ENCODE measurements at regions not wholly inside any gene's neighbourhood (a gene's known extent, or its start where the extent isn't known, plus 50 kb on each side); places are given as distances from the start of the nearest gene placed in this dataset.

DNA sequence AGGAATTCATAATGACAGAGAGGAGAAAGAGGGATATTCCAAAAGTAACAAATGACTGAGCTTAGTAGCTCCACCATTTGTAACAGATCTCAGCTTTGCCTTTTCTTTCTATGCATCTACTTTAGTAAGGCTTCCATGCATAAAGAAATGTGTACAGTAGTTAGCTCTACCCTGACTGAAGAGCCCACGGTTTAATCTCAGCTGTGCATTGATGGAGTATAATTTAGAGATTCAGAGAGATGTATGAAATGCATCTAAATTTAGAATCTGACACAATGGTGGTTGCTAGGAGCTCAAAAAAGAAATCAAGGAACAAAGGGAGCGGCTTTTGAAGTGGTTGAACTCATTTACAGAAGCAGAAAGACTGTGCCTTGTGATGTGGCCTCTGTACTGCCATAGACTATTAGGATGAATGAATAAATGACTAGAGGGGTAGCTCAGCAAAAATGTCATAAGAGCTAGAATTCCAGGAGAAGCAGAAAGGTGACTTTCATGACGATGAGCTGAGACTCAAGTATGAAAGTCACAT, 838.6 kb downstream of the RPS29 start:
- no peaks in the 10 kb centered on the region for H3K9me3 ChIP-seq
- ChIA-PET POLR2A (no interaction called here), CTCF (no interaction called here)
- no peak overlapping the region for H3K4me2 ChIP-seq
- H3K36me3 ChIP-seq (replicated peaks in 1 of 2; ENCODE audit: control insufficient read depth in 1 of 2, insufficient read depth in 2 of 2, low read length in 1 of 2), result no peaks in the 10 kb centered on the region
- 28% methylated on average over 3 of the region's 3 CpGs for WGBS (ENCODE audit: low lambda C conversion rate)
- no peak overlapping the region for H3K27ac ChIP-seq (ENCODE audit: low read depth in 2 of 2, low read length in 1 of 2)
- H3K27me3 ChIP-seq (ENCODE audit: insufficient read depth), result no peaks in the 10 kb centered on the region
- no peaks in the 10 kb centered on the region for H3K9me2 ChIP-seq
- H3K79me2 ChIP-seq (ENCODE audit: insufficient read depth), result no peaks in the 10 kb centered on the region
- no peak for DNase-seq
- H3K4me3 ChIP-seq (ENCODE audit: low read depth in 2 of 2, low read length in 1 of 2), result no peak overlapping the region
- H4K20me1 ChIP-seq (ENCODE audit: insufficient read depth), result no peaks in the 10 kb centered on the region
- no peaks in the 10 kb centered on the region for H3F3A ChIP-seq (replicated peaks; ENCODE audit: insufficient read depth)
- no peak overlapping the region for H2AFZ ChIP-seq (ENCODE audit: low read depth)
- H3K9ac ChIP-seq, result no peak overlapping the region
- no peak for TF ChIP-seq RAD21 (IDR thresholded peaks at IDR 0.05; ENCODE audit: low read length)
- TF ChIP-seq EP300 (IDR thresholded peaks at IDR 0.05; ENCODE audit: borderline replicate concordance in 1 of 2, low read depth in 1 of 2, low read length in 1 of 2), result no peak
- no peak for TF ChIP-seq POLR2AphosphoS5 (IDR thresholded peaks at IDR 0.05; ENCODE audit: low read depth, low read length)
- no peak for TF ChIP-seq SMC3 (IDR thresholded peaks at IDR 0.05; ENCODE audit: low read depth, low read length)
- TF ChIP-seq GATA2 (CRISPR knock-in tag; IDR thresholded peaks at IDR 0.05), result no peak
- no peak for TF ChIP-seq RFX5 (IDR thresholded peaks at IDR 0.05; ENCODE audit: low read length)
- TF ChIP-seq, protein P1, sequence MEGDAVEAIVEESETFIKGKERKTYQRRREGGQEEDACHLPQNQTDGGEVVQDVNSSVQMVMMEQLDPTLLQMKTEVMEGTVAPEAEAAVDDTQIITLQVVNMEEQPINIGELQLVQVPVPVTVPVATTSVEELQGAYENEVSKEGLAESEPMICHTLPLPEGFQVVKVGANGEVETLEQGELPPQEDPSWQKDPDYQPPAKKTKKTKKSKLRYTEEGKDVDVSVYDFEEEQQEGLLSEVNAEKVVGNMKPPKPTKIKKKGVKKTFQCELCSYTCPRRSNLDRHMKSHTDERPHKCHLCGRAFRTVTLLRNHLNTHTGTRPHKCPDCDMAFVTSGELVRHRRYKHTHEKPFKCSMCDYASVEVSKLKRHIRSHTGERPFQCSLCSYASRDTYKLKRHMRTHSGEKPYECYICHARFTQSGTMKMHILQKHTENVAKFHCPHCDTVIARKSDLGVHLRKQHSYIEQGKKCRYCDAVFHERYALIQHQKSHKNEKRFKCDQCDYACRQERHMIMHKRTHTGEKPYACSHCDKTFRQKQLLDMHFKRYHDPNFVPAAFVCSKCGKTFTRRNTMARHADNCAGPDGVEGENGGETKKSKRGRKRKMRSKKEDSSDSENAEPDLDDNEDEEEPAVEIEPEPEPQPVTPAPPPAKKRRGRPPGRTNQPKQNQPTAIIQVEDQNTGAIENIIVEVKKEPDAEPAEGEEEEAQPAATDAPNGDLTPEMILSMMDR (IDR thresholded peaks at IDR 0.05), result no peak
- TF ChIP-seq EZH2phosphoT487 (IDR thresholded peaks at IDR 0.05; ENCODE audit: borderline replicate concordance, low read depth), result no peak
- no peak for TF ChIP-seq FOXM1 (IDR thresholded peaks at IDR 0.05; ENCODE audit: low read depth)
- TF ChIP-seq CHD2 (IDR thresholded peaks at IDR 0.05; ENCODE audit: low read length, partially characterized antibody), result no peak
- no peak for TF ChIP-seq YY1 (IDR thresholded peaks at IDR 0.05; ENCODE audit: low read depth)
- no peak for TF ChIP-seq RXRA (IDR thresholded peaks at IDR 0.05; ENCODE audit: borderline replicate concordance, low read depth)
- no peaks in the 10 kb centered on the region for H3K4me1 ChIP-seq (ENCODE audit: control insufficient read depth in 1 of 2, insufficient read depth in 2 of 2, low read depth in 1 of 2, low read length in 1 of 2)

DNA sequence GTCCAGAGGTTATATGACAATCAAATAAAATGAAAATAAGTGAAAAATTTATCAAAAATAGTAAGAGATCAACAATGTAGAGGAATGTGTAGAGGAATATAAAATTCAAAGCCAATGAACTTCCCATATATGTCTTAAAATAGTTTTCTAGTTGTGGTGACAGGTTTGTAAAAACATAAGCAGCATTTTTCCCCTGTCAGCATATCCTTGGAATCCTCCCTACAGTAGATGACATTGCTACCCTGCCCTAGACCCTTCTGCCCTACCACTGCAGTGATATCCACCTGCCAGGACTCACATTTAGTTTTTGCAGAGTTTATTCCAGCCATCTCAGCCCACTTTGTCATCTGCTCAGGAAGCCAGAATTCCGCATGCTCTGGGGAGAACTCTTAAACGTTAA, 842.0 kb downstream of the RPS29 start:
- Histone ChIP-seq H3K27ac (ENCODE audit: low read depth in 2 of 2, low read length in 1 of 2) (no peak overlapping the region), H3K9ac (no peak overlapping the region), H3K4me3 (ENCODE audit: low read depth in 2 of 2, low read length in 1 of 2) (no peak overlapping the region), H3K4me2 (no peak overlapping the region), H3K79me2 (ENCODE audit: insufficient read depth) (no peaks in the 10 kb centered on the region), H3F3A (replicated peaks; ENCODE audit: insufficient read depth) (no peaks in the 10 kb centered on the region), H3K9me2 (no peaks in the 10 kb centered on the region), H3K27me3 (ENCODE audit: insufficient read depth) (no peaks in the 10 kb centered on the region), H2AFZ (ENCODE audit: low read depth) (no peak overlapping the region), H4K20me1 (ENCODE audit: insufficient read depth) (no peaks in the 10 kb centered on the region), H3K9me3 (no peaks in the 10 kb centered on the region), H3K36me3 (replicated peaks in 1 of 2; ENCODE audit: control insufficient read depth in 1 of 2, insufficient read depth in 2 of 2, low read length in 1 of 2) (no peaks in the 10 kb centered on the region), H3K4me1 (ENCODE audit: control insufficient read depth in 1 of 2, insufficient read depth in 2 of 2, low read depth in 1 of 2, low read length in 1 of 2) (no peaks in the 10 kb centered on the region)
- 28% methylated on average over 2 of the region's 2 CpGs for WGBS (ENCODE audit: low lambda C conversion rate)
- CTCF ChIA-PET, result no interaction called here
- no peak for TF ChIP-seq GABPA (IDR thresholded peaks at IDR 0.05; ENCODE audit: low read depth)
- no peak for TF ChIP-seq MEF2A (IDR thresholded peaks at IDR 0.05; ENCODE audit: borderline replicate concordance, low read depth)
- TF ChIP-seq, protein P2, sequence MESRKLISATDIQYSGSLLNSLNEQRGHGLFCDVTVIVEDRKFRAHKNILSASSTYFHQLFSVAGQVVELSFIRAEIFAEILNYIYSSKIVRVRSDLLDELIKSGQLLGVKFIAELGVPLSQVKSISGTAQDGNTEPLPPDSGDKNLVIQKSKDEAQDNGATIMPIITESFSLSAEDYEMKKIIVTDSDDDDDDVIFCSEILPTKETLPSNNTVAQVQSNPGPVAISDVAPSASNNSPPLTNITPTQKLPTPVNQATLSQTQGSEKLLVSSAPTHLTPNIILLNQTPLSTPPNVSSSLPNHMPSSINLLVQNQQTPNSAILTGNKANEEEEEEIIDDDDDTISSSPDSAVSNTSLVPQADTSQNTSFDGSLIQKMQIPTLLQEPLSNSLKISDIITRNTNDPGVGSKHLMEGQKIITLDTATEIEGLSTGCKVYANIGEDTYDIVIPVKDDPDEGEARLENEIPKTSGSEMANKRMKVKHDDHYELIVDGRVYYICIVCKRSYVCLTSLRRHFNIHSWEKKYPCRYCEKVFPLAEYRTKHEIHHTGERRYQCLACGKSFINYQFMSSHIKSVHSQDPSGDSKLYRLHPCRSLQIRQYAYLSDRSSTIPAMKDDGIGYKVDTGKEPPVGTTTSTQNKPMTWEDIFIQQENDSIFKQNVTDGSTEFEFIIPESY (IDR thresholded peaks at IDR 0.05; ENCODE audit: borderline replicate concordance, low read depth), result no peak
- no peak for TF ChIP-seq NFIC (IDR thresholded peaks at IDR 0.05; ENCODE audit: borderline replicate concordance)
- POLR2A ChIA-PET, result no interaction called here
- DNase-seq, result no peak

Data from SK-N-SH (cell line).